GM23338 (cell line): ENCODE measurements at regions not wholly inside any gene's neighbourhood (a gene's known extent, or its start where the extent isn't known, plus 50 kb on each side); places are given as distances from the start of the nearest gene placed in this dataset.

ENCODE experiments used
- ATAC-seq: fragments of 200-7000 bp; cut with Tn5 transposase; 3 replicates; pipeline ENCODE4 v1.9.1; 2020
- DNase-seq: peaks from one replicate; pipeline ENCODE4 v3.0.0-alpha.2; 2015; ENCODE audit warnings: low spot score
- H2AFZ ChIP-seq: fragments of 200-600 bp; sonication (generic); 2 replicates; pipeline ENCODE4 v1.8.0; 2016; ENCODE audit warnings: antibody characterized with exemption, mild to moderate bottlenecking, moderate library complexity
- H3F3A ChIP-seq: fragments of 200-600 bp; sonication (generic); replicated peaks from 2 replicates; pipeline ENCODE4 v1.8.0; 2017; ENCODE audit warnings: antibody characterized with exemption, mixed run types, low read depth
- H3K27ac ChIP-seq: fragments of 200-600 bp; sonication (generic); 2 replicates; pipeline ENCODE4 v1.6.1; 2016; ENCODE audit warnings: low read depth
- H3K27me3 ChIP-seq: fragments of 200-600 bp; sonication (generic); 2 replicates; pipeline ENCODE4 v1.8.0; 2016; ENCODE audit warnings: mild to moderate bottlenecking, mixed run types, moderate library complexity; ENCODE audit not compliant: insufficient read depth
- H3K36me3 ChIP-seq: fragments of 200-600 bp; sonication (generic); 2 replicates; pipeline ENCODE4 v1.8.0; 2016; ENCODE audit warnings: mild to moderate bottlenecking; ENCODE audit not compliant: insufficient read depth
- H3K4me1 ChIP-seq: fragments of 200-600 bp; sonication (generic); 2 replicates; pipeline ENCODE4 v1.8.0; 2016; ENCODE audit warnings: mild to moderate bottlenecking, moderate library complexity; ENCODE audit not compliant: insufficient read depth
- H3K4me2 ChIP-seq: fragments of 200-600 bp; sonication (generic); 2 replicates; pipeline ENCODE4 v1.7.1; 2017; ENCODE audit warnings: mixed run types
- H3K4me3 ChIP-seq: fragments of 200-600 bp; sonication (generic); 2 replicates; pipeline ENCODE4 v1.6.1; 2016; ENCODE audit warnings: mixed run types
- H3K79me2 ChIP-seq: fragments of 200-600 bp; sonication (generic); replicated peaks from 2 replicates; pipeline ENCODE4 v1.8.0; 2017; ENCODE audit warnings: mild to moderate bottlenecking; ENCODE audit not compliant: insufficient read depth
- H3K9me2 ChIP-seq: fragments of 200-600 bp; sonication (generic); 2 replicates; pipeline ENCODE4 v1.8.0; 2017; ENCODE audit not compliant: insufficient read depth
- H4K20me1 ChIP-seq: fragments of 200-600 bp; sonication (generic); replicated peaks from 2 replicates; pipeline ENCODE4 v1.8.0; 2017; ENCODE audit warnings: mild to moderate bottlenecking; ENCODE audit not compliant: insufficient read depth
- H3K27ac Mint-ChIP-seq: 2 replicates; pipeline ENCODE4 v1.8.0; 2020; ENCODE audit warnings: inconsistent platforms, mild to moderate bottlenecking, moderate library complexity, mixed read lengths
- H3K27me3 Mint-ChIP-seq: 3 replicates; pipeline ENCODE4 v1.8.0; 2022; ENCODE audit warnings: low read depth, mild to moderate bottlenecking, moderate library complexity, mixed read lengths, inconsistent platforms; ENCODE audit not compliant: insufficient read depth, poor library complexity
- H3K36me3 Mint-ChIP-seq: 3 replicates; pipeline ENCODE4 v1.8.0; 2021; ENCODE audit warnings: low read depth, mild to moderate bottlenecking, inconsistent platforms, moderate library complexity, mixed read lengths
- H3K4me1 Mint-ChIP-seq: 3 replicates; pipeline ENCODE4 v1.8.0; 2020; ENCODE audit warnings: mild to moderate bottlenecking, inconsistent platforms, mixed read lengths
- H3K4me3 Mint-ChIP-seq: 3 replicates; pipeline ENCODE4 v1.8.0; 2021; ENCODE audit warnings: moderate library complexity, mild to moderate bottlenecking, inconsistent platforms, mixed read lengths
- H3K9me3 Mint-ChIP-seq: 3 replicates; pipeline ENCODE4 v1.8.0; 2020; ENCODE audit warnings: moderate library complexity, mild to moderate bottlenecking, inconsistent platforms, mixed read lengths
- CREB1 ChIP-seq: fragments of 250-450 bp; sonication (Bioruptor Pico); IDR thresholded peaks from 2 replicates; pipeline ENCODE4 v1.5.0; 2020; ENCODE audit warnings: low read depth, mild to moderate bottlenecking, moderate library complexity
- CTCF ChIP-seq, 2 experiments: fragments of 200-600 bp in 1 of 2; sonication (generic) in 1 of 2; conservative IDR thresholded peaks; 2 replicates each; pipeline versions ENCODE4 v1.5.1 to v1.6.1; 2016 to 2017; ENCODE audit warnings: antibody characterized with exemption in 2 of 2, low read depth in 2 of 2, mild to moderate bottlenecking in 2 of 2, moderate library complexity in 1 of 2
- EZH2 ChIP-seq: fragments of 200-600 bp; sonication (generic); IDR thresholded peaks from one replicate; pipeline ENCODE4 v1.8.0; 2017; ENCODE audit warnings: antibody characterized with exemption, mild to moderate bottlenecking, low read depth; ENCODE audit not compliant: unreplicated experiment
- EZH2phosphoT487 ChIP-seq: fragments of 200-600 bp; sonication (generic); IDR thresholded peaks from one replicate; pipeline ENCODE4 v1.8.1; 2018; ENCODE audit warnings: antibody characterized with exemption; ENCODE audit not compliant: unreplicated experiment
- NANOG ChIP-seq: IDR thresholded peaks from 2 replicates; pipeline ENCODE4 v1.6.1; 2016; ENCODE audit warnings: antibody characterized with exemption, borderline replicate concordance
- POLR2AphosphoS5 ChIP-seq: IDR thresholded peaks from 2 replicates; pipeline ENCODE4 v1.6.1; 2016; ENCODE audit warnings: antibody characterized with exemption, low read depth
- REST ChIP-seq: IDR thresholded peaks from one replicate; pipeline ENCODE4 v1.6.1; 2018; ENCODE audit warnings: antibody characterized with exemption; ENCODE audit not compliant: unreplicated experiment
- STAT1 ChIP-seq: IDR thresholded peaks from one replicate; pipeline ENCODE4 v1.6.1; 2016; ENCODE audit warnings: antibody characterized with exemption; ENCODE audit not compliant: unreplicated experiment
- ZNF114 ChIP-seq: fragments of 250-450 bp; sonication (Bioruptor Pico); IDR thresholded peaks from 2 replicates; pipeline ENCODE4 v1.5.0; 2020; ENCODE audit warnings: mild to moderate bottlenecking, moderate library complexity
- ZNF331 ChIP-seq: fragments of 250-450 bp; sonication (Bioruptor Pico); IDR thresholded peaks from 2 replicates; pipeline ENCODE4 v1.5.0; 2020; ENCODE audit warnings: low read depth, mild to moderate bottlenecking, moderate library complexity
- ZNF462 ChIP-seq: fragments of 250-450 bp; sonication (Bioruptor Pico); IDR thresholded peaks from 2 replicates; pipeline ENCODE4 v1.5.0; 2020; ENCODE audit warnings: mild to moderate bottlenecking, moderate library complexity

- no peak for TF ChIP-seq ZNF462 (CRISPR knock-in tag)
- TF ChIP-seq EZH2 = no peak
- TF ChIP-seq ZNF331 = no peak
- TF ChIP-seq CREB1 (CRISPR knock-in tag) = no peak
- no peak for TF ChIP-seq STAT1
- TF ChIP-seq ZNF114 (CRISPR knock-in tag) = no peak
Measured at GRCh38 chr16:35750701-35751104, 2291.3 kb downstream of the TP53TG3F start (continued).

GRCh38 chr16:35751191-35751941 is 2292.0 kb downstream of the TP53TG3F start:
- H3K9me3 Mint-ChIP-seq = peaks cover 99% of the 10 kb centered on the region
- H3K27me3 Mint-ChIP-seq = peaks cover 1% of the 10 kb centered on the region
- H3K36me3 Mint-ChIP-seq = peaks cover 22% of the 10 kb centered on the region
- Histone ChIP-seq H4K20me1 (no peaks in the 10 kb centered on the region), H3K79me2 (no peaks in the 10 kb centered on the region), H3K27ac (no peak overlapping the region), H3K4me2 (no peak overlapping the region), H2AFZ (no peak overlapping the region), H3K27me3 (no peaks in the 10 kb centered on the region), H3K4me3 (no peak overlapping the region), H3K36me3 (no peaks in the 10 kb centered on the region), H3K9me2 (no peaks in the 10 kb centered on the region), H3F3A (no peaks in the 10 kb centered on the region), H3K4me1 (no peaks in the 10 kb centered on the region)
- H3K27ac Mint-ChIP-seq = no peak overlapping the region
- H3K4me3 Mint-ChIP-seq = no peak overlapping the region
- H3K4me1 Mint-ChIP-seq = no peaks in the 10 kb centered on the region
- no peak for DNase-seq
- no peak for ATAC-seq
- TF ChIP-seq REST (no peak), ZNF331 (no peak), EZH2phosphoT487 (no peak), EZH2 (no peak), STAT1 (no peak), NANOG (no peak), ZNF114 (CRISPR knock-in tag) (no peak), POLR2AphosphoS5 (no peak), CTCF (conservative IDR thresholded peaks at IDR 0.05; ENCODE audit: low read depth in 2 of 2) (no peak)
